GM12878 (cell line): ENCODE measurements at regions not wholly inside any gene's neighbourhood (a gene's known extent, or its start where the extent isn't known, plus 50 kb on each side); places are given as distances from the start of the nearest gene placed in this dataset.

Experiments used
- ATAC-seq: fragments of 200-7000 bp; cut with Tn5 transposase; 3 replicates; pipeline ENCODE4 v1.9.1; 2020; ENCODE audit warnings: mild to moderate bottlenecking, moderate library complexity
- BruUV-seq: library from RNA; stranded (reverse); fragments of 400-500 nt; replicated peaks from 2 replicates; lab custom pipeline; 2021; lab: Mats Ljungman, UMichigan
- CTCF ChIA-PET: fragments of 300-600 bp; sonication (Branson Sonifier 250); formaldehyde crosslinking; extraction: SDS; loops from one replicate; lab custom pipeline; 2021; ENCODE audit warnings: inconsistent platforms; lab: Yijun Ruan, JAX
- POLR2A ChIA-PET: fragments of 350-600 bp; formaldehyde crosslinking; extraction: SDS; loops from one replicate; lab custom pipeline; 2021; ENCODE audit warnings: inconsistent platforms; lab: Charles Lee
- RAD21 ChIA-PET: fragments of 300-600 bp; sonication (Branson Sonifier 250); formaldehyde crosslinking; loops from one replicate; lab custom pipeline; 2023; ENCODE audit warnings: antibody characterized with exemption; ENCODE audit not compliant: unreplicated experiment; lab: Charles Lee
- SMC1A ChIA-PET: fragments of 300-600 bp; sonication (Branson Sonifier 250); formaldehyde crosslinking; loops from one replicate; lab custom pipeline; 2023; ENCODE audit not compliant: unreplicated experiment, uncharacterized antibody; lab: Charles Lee
- DNase-seq: peaks from one replicate; pipeline ENCODE4 v3.0.0-alpha.2; 2011; ENCODE audit warnings: low read depth, low spot score
- FAIRE-seq: peaks from 3 replicates; lab custom pipeline; 2011; peaks lifted over from hg19 to GRCh38; lab: Jason Lieb, UNC
- H2AFZ ChIP-seq: 2 replicates; pipeline ENCODE4 v1.6.0; 2011; ENCODE audit warnings: low read depth, low read length, control low read depth; ENCODE audit not compliant: control insufficient read depth
- H3K27ac ChIP-seq: 2 replicates; pipeline ENCODE4 v1.5.1; 2011; ENCODE audit warnings: control low read depth; ENCODE audit not compliant: control insufficient read depth, insufficient read depth
- H3K27me3 ChIP-seq, 2 experiments: replicated peaks in 1 of 2; 2 replicates each; pipeline versions ENCODE4 v1.6.0 to v1.6.1; 2011; ENCODE audit warnings: low read length in 1 of 2; ENCODE audit not compliant: control insufficient read depth in 2 of 2, insufficient read depth in 2 of 2
- H3K36me3 ChIP-seq, 2 experiments: 2 replicates each; pipeline ENCODE4 v1.5.1; 2011; ENCODE audit warnings: low read length in 1 of 2; ENCODE audit not compliant: control insufficient read depth in 2 of 2, insufficient read depth in 2 of 2
- H3K4me1 ChIP-seq: 2 replicates; pipeline ENCODE4 v1.6.1; 2011; ENCODE audit warnings: mild to moderate bottlenecking, low read length, moderate library complexity, mixed read lengths; ENCODE audit not compliant: control insufficient read depth, insufficient read depth
- H3K4me2 ChIP-seq: 2 replicates; pipeline ENCODE4 v1.6.0; 2011; ENCODE audit warnings: control low read depth; ENCODE audit not compliant: control insufficient read depth, insufficient read depth
- H3K4me3 ChIP-seq: fragments of 200-600 bp; sonication (generic); 2 replicates; pipeline ENCODE4 v1.5.1; 2016
- H3K79me2 ChIP-seq: 2 replicates; pipeline ENCODE4 v1.6.0; 2011; ENCODE audit warnings: low read length; ENCODE audit not compliant: control insufficient read depth, insufficient read depth
- H3K9ac ChIP-seq: 2 replicates; pipeline ENCODE4 v1.8.0; 2011; ENCODE audit warnings: low read length, control low read depth, mixed read lengths; ENCODE audit not compliant: control insufficient read depth, insufficient read depth
- H3K9me3 ChIP-seq: replicated peaks from 3 replicates; pipeline ENCODE4 v1.5.1; 2011; ENCODE audit warnings: mild to moderate bottlenecking, low read length; ENCODE audit not compliant: control insufficient read depth, insufficient read depth
- H4K20me1 ChIP-seq: 2 replicates; pipeline ENCODE4 v1.6.0; 2011; ENCODE audit not compliant: control insufficient read depth, insufficient read depth
- ATF3 ChIP-seq: IDR thresholded peaks from 2 replicates; pipeline ENCODE4 v1.6.1; 2011; ENCODE audit warnings: low read depth, mild to moderate bottlenecking, low read length, moderate library complexity, borderline replicate concordance; ENCODE audit errors: extremely low read depth
- BCLAF1 ChIP-seq: fragments of 450-650 bp; IDR thresholded peaks from 2 replicates; pipeline ENCODE4 v1.6.1; 2017; ENCODE audit warnings: antibody characterized with exemption, mild to moderate bottlenecking, moderate library complexity
- EGR1 ChIP-seq, 2 experiments: IDR thresholded peaks; 1 replicate in 1 of 2; 2 replicates in 1 of 2; pipeline ENCODE4 v1.6.1; 2011 to 2012; ENCODE audit warnings: low read depth in 2 of 2, low read length in 2 of 2, borderline replicate concordance in 1 of 2, mild to moderate bottlenecking in 1 of 2, moderate library complexity in 1 of 2
- ETV6 ChIP-seq, 2 experiments: fragments of 450-650 bp in 1 of 2; IDR thresholded peaks in 1 of 2; conservative IDR thresholded peaks in 1 of 2; 2 replicates each; pipeline ENCODE4 v1.6.1; 2014; ENCODE audit warnings: antibody characterized with exemption in 1 of 2, borderline replicate concordance in 1 of 2, low read depth in 1 of 2, mild to moderate bottlenecking in 1 of 2, moderate library complexity in 1 of 2
- GATAD2B ChIP-seq: fragments of 450-650 bp; conservative IDR thresholded peaks from 2 replicates; pipeline ENCODE4 v1.6.1; 2017; ENCODE audit warnings: low read depth, mild to moderate bottlenecking, moderate library complexity
- HDAC6 ChIP-seq: fragments of 200-600 bp; sonication (generic); IDR thresholded peaks from one replicate; pipeline ENCODE4 v1.8.0; 2017; ENCODE audit warnings: antibody characterized with exemption; ENCODE audit not compliant: unreplicated experiment
- JUND ChIP-seq: IDR thresholded peaks from 2 replicates; pipeline ENCODE4 v1.6.1; 2012; ENCODE audit warnings: low read depth, mild to moderate bottlenecking, low read length, improper control_type of control experiment, moderate library complexity
- KLF5 ChIP-seq: fragments of 450-650 bp; IDR thresholded peaks from 2 replicates; pipeline ENCODE4 v1.6.1; 2014; ENCODE audit warnings: mild to moderate bottlenecking; ENCODE audit not compliant: partially characterized antibody
- MYC ChIP-seq: IDR thresholded peaks from 2 replicates; pipeline ENCODE4 v1.6.1; 2011; ENCODE audit warnings: mild to moderate bottlenecking, low read length, moderate library complexity, inconsistent platforms; ENCODE audit not compliant: insufficient read depth, insufficient replicate concordance, insufficient read length, severe bottlenecking
- NFXL1 ChIP-seq: fragments of 450-650 bp; IDR thresholded peaks from 2 replicates; pipeline ENCODE4 v1.6.1; 2017; ENCODE audit warnings: antibody characterized with exemption, mild to moderate bottlenecking, borderline replicate concordance
- NR2F1 ChIP-seq: fragments of 450-650 bp; conservative IDR thresholded peaks from 2 replicates; pipeline ENCODE4 v1.6.1; 2017; ENCODE audit warnings: mild to moderate bottlenecking
- NRF1 ChIP-seq: conservative IDR thresholded peaks from 2 replicates; pipeline ENCODE4 v1.6.1; 2011; ENCODE audit warnings: mild to moderate bottlenecking, low read depth, low read length, improper control_type of control experiment
- RB1 ChIP-seq: fragments of 450-650 bp; formaldehyde crosslinking; IDR thresholded peaks from 2 replicates; pipeline ENCODE4 v1.6.1; 2017; ENCODE audit warnings: mild to moderate bottlenecking, borderline replicate concordance
- SMARCA5 ChIP-seq: fragments of 450-650 bp; IDR thresholded peaks from 2 replicates; pipeline ENCODE4 v1.6.1; 2017; ENCODE audit warnings: mild to moderate bottlenecking
- SMC3 ChIP-seq: IDR thresholded peaks from 2 replicates; pipeline ENCODE4 v1.6.1; 2011; ENCODE audit warnings: low read length, improper control_type of control experiment, borderline replicate concordance
- SREBF1 ChIP-seq: IDR thresholded peaks from 2 replicates; pipeline ENCODE4 v1.6.1; 2012; ENCODE audit warnings: mild to moderate bottlenecking, low read length
- SREBF2 ChIP-seq: IDR thresholded peaks from 2 replicates; pipeline ENCODE4 v1.6.1; 2012; ENCODE audit warnings: mild to moderate bottlenecking, low read length
- SRF ChIP-seq, 2 experiments: IDR thresholded peaks; 2 replicates each; pipeline ENCODE4 v1.6.1; 2011; ENCODE audit warnings: low read depth in 2 of 2, low read length in 2 of 2, mild to moderate bottlenecking in 1 of 2, moderate library complexity in 1 of 2
- YBX1 ChIP-seq: fragments of 450-650 bp; IDR thresholded peaks from 2 replicates; pipeline ENCODE4 v1.6.1; 2016; ENCODE audit warnings: antibody characterized with exemption
- in situ Hi-C: fragments of 300-500 bp; cut with MboI; formaldehyde crosslinking; loops from 9 replicates; pipeline ENCODE4 v1.14.3; 2018; ENCODE audit warnings: mixed read lengths
- intact Hi-C: fragments of 100-400 bp; cut with micrococcal nuclease; formaldehyde crosslinking; loops from one replicate; pipeline ENCODE4 v1.14.2; 2022; ENCODE audit not compliant: unreplicated experiment

GRCh38 chr2:209147981-209148380 lies 275.9 kb upstream of the MAP2 start:
- DNase-seq (no peak), FAIRE-seq (no peak)
- H3K9ac ChIP-seq, result no peak overlapping the region
- H4K20me1 ChIP-seq, result no peaks in the 10 kb centered on the region
- intact Hi-C loops, result no loop called here
- H3K4me3 ChIP-seq, result no peak overlapping the region
- no peak overlapping the region for H2AFZ ChIP-seq
- no peaks in the 10 kb centered on the region for H3K4me1 ChIP-seq
- H3K27me3 ChIP-seq, result no peaks in the 10 kb centered on the region
- RAD21 ChIA-PET, result no interaction called here
- CTCF ChIA-PET, result no interaction called here
- no peaks in the 10 kb centered on the region for H3K9me3 ChIP-seq
- SMC1A ChIA-PET, result no interaction called here
- TF ChIP-seq EGR1 (IDR thresholded peaks at IDR 0.05; ENCODE audit: borderline replicate concordance in 1 of 2, low read depth in 2 of 2, low read length in 2 of 2) (no peak), ATF3 (no peak), SMARCA5 (no peak), SREBF1 (no peak), YBX1 (no peak), RB1 (no peak), NR2F1 (no peak), MYC (no peak), KLF5 (no peak), SMC3 (no peak), NRF1 (no peak), NFXL1 (no peak), JUND (no peak), SRF (IDR thresholded peaks at IDR 0.05; ENCODE audit: low read depth in 2 of 2, low read length in 2 of 2) (no peak), SREBF2 (no peak), GATAD2B (no peak), HDAC6 (no peak), BCLAF1 (no peak), ETV6 (conservative IDR thresholded peaks at IDR 0.05 in 1 of 2, IDR thresholded peaks at IDR 0.05 in 1 of 2; ENCODE audit: borderline replicate concordance in 1 of 2, low read depth in 1 of 2) (no peak)
- TF ChIP-seq, all 136 proteins: peak for 0
- Histone ChIP-seq H3K79me2 (no peaks in the 10 kb centered on the region), H3K36me3 (no peaks in the 10 kb centered on the region), H3K27ac (no peak overlapping the region), H3K4me2 (no peak overlapping the region)
- BruUV-seq, result no TSS peak
- no peak for ATAC-seq
- in situ Hi-C loops, result no loop called here
- POLR2A ChIA-PET, result no interaction called here
